H9 (cell line): ENCODE measurements at regions not wholly inside any gene's neighbourhood (a gene's known extent, or its start where the extent isn't known, plus 50 kb on each side); places are given as distances from the start of the nearest gene placed in this dataset.

Experiments used
- DNase-seq: peaks from one replicate; pipeline ENCODE4 v3.0.0-alpha.2; 2017
- H2AFZ ChIP-seq: one replicate; pipeline ENCODE4 v1.6.1; 2013; ENCODE audit warnings: mild to moderate bottlenecking, low read length, control low read depth, moderate library complexity
- H2AK5ac ChIP-seq: 2 replicates; pipeline ENCODE4 v1.6.1; 2013; ENCODE audit warnings: low read length, control low read depth, mixed read lengths; ENCODE audit not compliant: insufficient read length
- H2BK120ac ChIP-seq: one replicate; pipeline ENCODE4 v1.6.1; 2013; ENCODE audit warnings: low read depth, mild to moderate bottlenecking, low read length, control low read depth, inconsistent platforms; ENCODE audit not compliant: poor library complexity, severe bottlenecking
- H2BK12ac ChIP-seq: 2 replicates; pipeline ENCODE4 v1.6.1; 2013; ENCODE audit warnings: low read length, control low read depth, mixed read lengths, low read depth; ENCODE audit not compliant: insufficient read length
- H2BK15ac ChIP-seq: 2 replicates; pipeline ENCODE4 v1.6.1; 2013; ENCODE audit warnings: low read depth, low read length, control low read depth
- H2BK20ac ChIP-seq: one replicate; pipeline ENCODE4 v1.6.1; 2013; ENCODE audit warnings: low read depth, mild to moderate bottlenecking, low read length, control low read depth, inconsistent platforms; ENCODE audit not compliant: poor library complexity, severe bottlenecking
- H2BK5ac ChIP-seq: 2 replicates; pipeline ENCODE4 v1.6.1; 2013; ENCODE audit warnings: low read length, control low read depth, mixed read lengths; ENCODE audit not compliant: insufficient read length
- H3K14ac ChIP-seq: 2 replicates; pipeline ENCODE4 v1.6.1; 2013; ENCODE audit warnings: low read length, control low read depth; ENCODE audit not compliant: insufficient read depth
- H3K18ac ChIP-seq: 2 replicates; pipeline ENCODE4 v1.6.1; 2013; ENCODE audit warnings: low read depth, mild to moderate bottlenecking, mixed read lengths, low read length, control low read depth; ENCODE audit not compliant: insufficient read length
- H3K23ac ChIP-seq: 2 replicates; pipeline ENCODE4 v1.6.1; 2013; ENCODE audit warnings: low read length, control low read depth, mixed read lengths, low read depth; ENCODE audit not compliant: insufficient read length
- H3K23me2 ChIP-seq: 2 replicates; pipeline ENCODE4 v1.6.1; 2013; ENCODE audit warnings: low read depth, mild to moderate bottlenecking, mixed read lengths, low read length, control low read depth; ENCODE audit not compliant: insufficient read length, poor library complexity, severe bottlenecking
- H3K27ac ChIP-seq: 2 replicates; pipeline ENCODE4 v1.5.1; 2013; ENCODE audit warnings: low read length, control low read depth, mixed read lengths, low read depth; ENCODE audit not compliant: insufficient read length
- H3K27me3 ChIP-seq: 2 replicates; pipeline ENCODE4 v1.6.1; 2013; ENCODE audit warnings: low read length, control low read depth, inconsistent platforms; ENCODE audit not compliant: insufficient read depth
- H3K4ac ChIP-seq: 2 replicates; pipeline ENCODE4 v1.6.1; 2013; ENCODE audit warnings: low read depth, mild to moderate bottlenecking, control low read depth, inconsistent platforms, low read length, moderate library complexity
- H3K4me1 ChIP-seq: 2 replicates; pipeline ENCODE4 v1.6.1; 2013; ENCODE audit warnings: low read length, control low read depth, inconsistent platforms; ENCODE audit not compliant: insufficient read depth
- H3K4me2 ChIP-seq: 2 replicates; pipeline ENCODE4 v1.6.1; 2013; ENCODE audit warnings: low read length, control low read depth, mixed read lengths; ENCODE audit not compliant: insufficient read length, insufficient read depth
- H3K56ac ChIP-seq: 2 replicates; pipeline ENCODE4 v1.6.1; 2013; ENCODE audit warnings: low read depth, mild to moderate bottlenecking, mixed read lengths, low read length, control low read depth; ENCODE audit not compliant: insufficient read length
- H3K79me1 ChIP-seq: 2 replicates; pipeline ENCODE4 v1.6.1; 2013; ENCODE audit warnings: low read depth, mild to moderate bottlenecking, moderate library complexity, low read length, control low read depth, inconsistent platforms; ENCODE audit not compliant: insufficient read depth, poor library complexity, severe bottlenecking
- H3K79me2 ChIP-seq: 2 replicates; pipeline ENCODE4 v1.6.1; 2013; ENCODE audit warnings: low read length, control low read depth, inconsistent platforms; ENCODE audit not compliant: insufficient read depth
- H3K9ac ChIP-seq: 2 replicates; pipeline ENCODE4 v1.6.1; 2013; ENCODE audit warnings: low read length, control low read depth, mixed read lengths; ENCODE audit not compliant: insufficient read length; ENCODE audit errors: extremely low read depth
- H3K9me3 ChIP-seq: one replicate; pipeline ENCODE4 v1.6.1; 2013; ENCODE audit warnings: low read depth, low read length, inconsistent platforms; ENCODE audit not compliant: control insufficient read depth
- H3T11ph ChIP-seq: one replicate; pipeline ENCODE4 v1.6.1; 2013; ENCODE audit warnings: mild to moderate bottlenecking, low read length, control low read depth, inconsistent platforms
- H4K20me1 ChIP-seq: one replicate; pipeline ENCODE4 v1.6.1; 2013; ENCODE audit not compliant: control insufficient read depth, insufficient read length, insufficient read depth
- H4K5ac ChIP-seq: 2 replicates; pipeline ENCODE4 v1.6.1; 2013; ENCODE audit warnings: low read depth, mild to moderate bottlenecking, mixed read lengths, low read length, control low read depth; ENCODE audit not compliant: insufficient read length
- H4K8ac ChIP-seq: replicated peaks from 2 replicates; pipeline ENCODE4 v1.6.1; 2013; ENCODE audit warnings: low read length, control low read depth, mixed read lengths, low read depth; ENCODE audit not compliant: insufficient read length
- H4K91ac ChIP-seq: 2 replicates; pipeline ENCODE4 v1.6.1; 2013; ENCODE audit warnings: low read depth, mild to moderate bottlenecking, moderate library complexity, mixed read lengths, low read length, control low read depth; ENCODE audit not compliant: insufficient read length
- H3K27ac Mint-ChIP-seq, 3 experiments: 2 replicates in 2 of 3; 3 replicates in 1 of 3; pipeline ENCODE4 v1.8.0; 2020 to 2021; ENCODE audit warnings: mixed read lengths in 3 of 3, mild to moderate bottlenecking in 1 of 3, moderate library complexity in 1 of 3
- H3K27me3 Mint-ChIP-seq: 2 replicates; pipeline ENCODE4 v1.8.0; 2021; ENCODE audit warnings: low read depth, mild to moderate bottlenecking, moderate library complexity, mixed read lengths
- H3K36me3 Mint-ChIP-seq, 3 experiments: 2 replicates in 2 of 3; 3 replicates in 1 of 3; pipeline ENCODE4 v1.8.0; 2020 to 2021; ENCODE audit warnings: low read depth in 3 of 3, mixed read lengths in 3 of 3; ENCODE audit not compliant: insufficient read depth in 1 of 3
- H3K4me1 Mint-ChIP-seq, 2 experiments: 2 replicates each; pipeline ENCODE4 v1.8.0; 2020; ENCODE audit warnings: mixed read lengths in 2 of 2
- H3K4me3 Mint-ChIP-seq, 2 experiments: 2 replicates in 1 of 2; 3 replicates in 1 of 2; pipeline ENCODE4 v1.8.0; 2020 to 2021; ENCODE audit warnings: mild to moderate bottlenecking in 2 of 2, mixed read lengths in 2 of 2, moderate library complexity in 1 of 2
- H3K9me3 Mint-ChIP-seq, 2 experiments: 2 replicates in 1 of 2; 3 replicates in 1 of 2; pipeline ENCODE4 v1.8.0; 2020; ENCODE audit warnings: mild to moderate bottlenecking in 2 of 2, mixed read lengths in 2 of 2, moderate library complexity in 1 of 2
- WGBS: extraction: QIAGEN DNeasy Blood & Tissue Kit; methylation state at CpG from one replicate; pipeline ENCODE4 v1.1.7; 2013; ENCODE audit warnings: missing lambda C conversion rate, low lambda C conversion rate, mixed read lengths; ENCODE audit not compliant: insufficient read length; ENCODE audit errors: extremely low coverage; 5-methylcytosine and 5-hydroxymethylcytosine counted together
- TF ChIP-seq, protein P1 (sequence below): fragments of 200-600 bp; sonication (generic); conservative IDR thresholded peaks from 3 replicates; pipeline ENCODE4 v1.8.0; 2021; ENCODE audit warnings: antibody characterized with exemption, mild to moderate bottlenecking

DNA sequence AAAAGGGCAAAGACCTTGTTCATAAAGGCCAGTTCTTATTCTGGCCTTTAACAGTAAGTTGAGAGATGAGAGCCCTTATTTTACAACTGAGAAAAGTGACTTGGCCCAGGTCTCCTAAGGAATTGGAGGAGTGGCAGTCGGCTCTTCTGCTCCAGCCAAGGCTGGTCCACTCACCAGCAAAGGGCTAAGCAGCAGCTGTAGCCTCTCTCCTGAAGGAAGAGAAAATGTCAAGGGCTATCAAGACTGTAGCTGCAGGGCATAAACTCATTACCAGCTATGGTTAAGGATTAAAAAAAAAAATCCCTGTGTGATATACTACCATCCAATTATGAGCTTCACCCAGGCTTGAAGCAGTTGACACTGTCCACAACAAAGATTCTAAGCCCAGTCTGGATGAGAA, 138.6 kb upstream of the RAD23B start:
- Histone ChIP-seq H3K27ac (no peak overlapping the region), H3K23ac (no peak overlapping the region), H3K4me2 (no peak overlapping the region), H2BK20ac (no peak overlapping the region), H3K4me1 (no peaks in the 10 kb centered on the region), H4K5ac (no peak overlapping the region), H4K20me1 (no peaks in the 10 kb centered on the region), H3K14ac (no peak overlapping the region), H3K9ac (no peak overlapping the region), H3K27me3 (no peaks in the 10 kb centered on the region), H4K91ac (no peak overlapping the region), H2AK5ac (no peak overlapping the region), H3K23me2 (no peaks in the 10 kb centered on the region), H4K8ac (no peak overlapping the region), H2AFZ (no peak overlapping the region), H2BK5ac (no peak overlapping the region), H2BK12ac (no peak overlapping the region), H3K9me3 (no peaks in the 10 kb centered on the region), H3K56ac (no peak overlapping the region), H2BK120ac (no peak overlapping the region), H3K79me1 (no peaks in the 10 kb centered on the region), H3K79me2 (no peaks in the 10 kb centered on the region), H3K4ac (no peak overlapping the region), H2BK15ac (no peak overlapping the region), H3K18ac (no peak overlapping the region), H3T11ph (no peak overlapping the region)
- Mint-ChIP-seq H3K4me3 (no peak overlapping the region), H3K36me3 (no peaks in the 10 kb centered on the region), H3K9me3 (no peaks in the 10 kb centered on the region; a peak in 1 of 5 replicates), H3K27me3 (no peaks in the 10 kb centered on the region), H3K4me1 (no peaks in the 10 kb centered on the region; a peak in 1 of 4 replicates), H3K27ac (no peak overlapping the region)
- no CpG with 5 or more reads among the region's 1 CpG for WGBS
- DNase-seq = no peak
- TF ChIP-seq, protein P1, sequence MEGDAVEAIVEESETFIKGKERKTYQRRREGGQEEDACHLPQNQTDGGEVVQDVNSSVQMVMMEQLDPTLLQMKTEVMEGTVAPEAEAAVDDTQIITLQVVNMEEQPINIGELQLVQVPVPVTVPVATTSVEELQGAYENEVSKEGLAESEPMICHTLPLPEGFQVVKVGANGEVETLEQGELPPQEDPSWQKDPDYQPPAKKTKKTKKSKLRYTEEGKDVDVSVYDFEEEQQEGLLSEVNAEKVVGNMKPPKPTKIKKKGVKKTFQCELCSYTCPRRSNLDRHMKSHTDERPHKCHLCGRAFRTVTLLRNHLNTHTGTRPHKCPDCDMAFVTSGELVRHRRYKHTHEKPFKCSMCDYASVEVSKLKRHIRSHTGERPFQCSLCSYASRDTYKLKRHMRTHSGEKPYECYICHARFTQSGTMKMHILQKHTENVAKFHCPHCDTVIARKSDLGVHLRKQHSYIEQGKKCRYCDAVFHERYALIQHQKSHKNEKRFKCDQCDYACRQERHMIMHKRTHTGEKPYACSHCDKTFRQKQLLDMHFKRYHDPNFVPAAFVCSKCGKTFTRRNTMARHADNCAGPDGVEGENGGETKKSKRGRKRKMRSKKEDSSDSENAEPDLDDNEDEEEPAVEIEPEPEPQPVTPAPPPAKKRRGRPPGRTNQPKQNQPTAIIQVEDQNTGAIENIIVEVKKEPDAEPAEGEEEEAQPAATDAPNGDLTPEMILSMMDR = no peak
